ENCODE measurements at regions not wholly inside any gene's neighbourhood (a gene's known extent, or its start where the extent isn't known, plus 50 kb on each side); places are given as distances from the start of the nearest gene placed in this dataset.

DNA sequence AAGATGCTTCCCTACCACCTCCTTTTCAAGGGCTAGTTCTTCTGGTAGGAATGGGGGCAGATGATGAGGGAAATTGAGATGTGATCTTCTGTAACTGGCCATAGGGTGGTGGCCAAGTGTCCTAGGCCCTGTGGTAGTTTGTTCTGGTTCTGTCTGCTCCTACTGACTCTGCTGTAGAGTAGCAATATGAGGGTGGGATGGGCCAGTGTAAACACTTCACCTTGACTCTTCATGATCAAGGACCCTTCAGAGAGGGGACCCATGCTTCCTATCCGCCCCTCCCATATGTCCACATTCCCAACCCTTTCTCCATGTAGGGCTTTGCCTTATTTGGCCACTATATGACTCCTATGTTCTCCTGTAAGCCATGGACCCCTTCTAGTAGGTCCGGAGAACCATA, 230.3 kb upstream of the SESN3 start:
- TF ChIP-seq, protein P1, sequence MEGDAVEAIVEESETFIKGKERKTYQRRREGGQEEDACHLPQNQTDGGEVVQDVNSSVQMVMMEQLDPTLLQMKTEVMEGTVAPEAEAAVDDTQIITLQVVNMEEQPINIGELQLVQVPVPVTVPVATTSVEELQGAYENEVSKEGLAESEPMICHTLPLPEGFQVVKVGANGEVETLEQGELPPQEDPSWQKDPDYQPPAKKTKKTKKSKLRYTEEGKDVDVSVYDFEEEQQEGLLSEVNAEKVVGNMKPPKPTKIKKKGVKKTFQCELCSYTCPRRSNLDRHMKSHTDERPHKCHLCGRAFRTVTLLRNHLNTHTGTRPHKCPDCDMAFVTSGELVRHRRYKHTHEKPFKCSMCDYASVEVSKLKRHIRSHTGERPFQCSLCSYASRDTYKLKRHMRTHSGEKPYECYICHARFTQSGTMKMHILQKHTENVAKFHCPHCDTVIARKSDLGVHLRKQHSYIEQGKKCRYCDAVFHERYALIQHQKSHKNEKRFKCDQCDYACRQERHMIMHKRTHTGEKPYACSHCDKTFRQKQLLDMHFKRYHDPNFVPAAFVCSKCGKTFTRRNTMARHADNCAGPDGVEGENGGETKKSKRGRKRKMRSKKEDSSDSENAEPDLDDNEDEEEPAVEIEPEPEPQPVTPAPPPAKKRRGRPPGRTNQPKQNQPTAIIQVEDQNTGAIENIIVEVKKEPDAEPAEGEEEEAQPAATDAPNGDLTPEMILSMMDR (IDR thresholded peaks at IDR 0.05; ENCODE audit: borderline replicate concordance, extremely low read depth, low read length, poor library complexity, severe bottlenecking): no peak
- TF ChIP-seq EZH2 (IDR thresholded peaks at IDR 0.05; ENCODE audit: borderline replicate concordance, low read depth, low read length, severe bottlenecking): no peak

Measured in DND-41 (cell line).